ENCODE measurements at regions not wholly inside any gene's neighbourhood (a gene's known extent, or its start where the extent isn't known, plus 50 kb on each side); places are given as distances from the start of the nearest gene placed in this dataset.

DNA sequence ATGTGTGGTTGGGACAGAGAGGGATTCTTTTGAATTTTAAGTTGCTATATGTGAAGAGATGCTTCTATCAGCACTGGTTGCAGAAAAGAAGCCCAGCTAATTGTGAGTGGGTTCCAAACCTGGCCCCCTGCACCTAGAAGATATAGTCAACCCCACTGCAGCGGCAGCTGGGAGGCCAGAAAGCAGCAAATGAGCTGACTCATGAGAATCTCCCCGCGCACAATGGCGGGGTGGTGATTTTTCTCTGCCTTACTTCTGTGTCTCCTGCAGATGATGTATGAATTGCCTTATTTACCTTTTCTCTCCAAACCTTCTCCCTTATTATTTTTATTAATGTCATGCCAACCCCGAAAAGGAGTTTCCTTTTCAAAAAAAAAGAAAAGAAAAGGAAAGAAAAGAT is 89.7 kb downstream of the MAF start:
- Mint-ChIP-seq H3K27me3 (ENCODE audit: low read depth in 3 of 3) (peaks cover 0 to 9% (median 7%) of the 10 kb centered on the region in 3 donors), H3K4me3 (no peak overlapping the region), H3K27ac (no peak overlapping the region), H3K36me3 (peaks cover 0 to 3% (median 0%) of the 10 kb centered on the region in 3 donors), H3K4me1 (no peaks in the 10 kb centered on the region), H3K9me3 (peaks cover 0 to 4% (median 0%) of the 10 kb centered on the region in 6 donors)
- DNase-seq = no peak

DNA sequence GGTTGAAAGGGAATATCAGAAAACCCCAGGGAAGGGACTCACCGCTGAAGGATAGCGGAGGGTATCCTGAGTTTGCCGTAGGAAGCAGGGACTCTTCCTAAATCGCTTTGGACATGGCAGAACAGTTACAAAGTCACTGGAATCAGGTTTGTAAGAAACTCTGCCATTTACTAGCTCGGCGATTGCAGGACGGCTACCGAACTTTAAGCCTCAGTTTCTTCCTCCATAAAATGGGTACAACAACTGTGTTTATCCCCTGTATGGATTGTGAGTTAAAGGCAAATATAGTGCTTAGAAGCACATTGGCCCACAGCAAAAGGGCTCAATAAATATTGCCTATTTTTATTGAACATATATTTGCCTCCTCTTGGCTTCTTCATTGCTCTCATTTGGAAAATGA is 90.6 kb downstream of the MAF start:
- H3K9me3 Mint-ChIP-seq = peaks cover 0 to 4% (median 0%) of the 10 kb centered on the region in 6 donors
- peaks cover 0 to 3% (median 0%) of the 10 kb centered on the region in 3 donors for H3K36me3 Mint-ChIP-seq
- no peak overlapping the region for H3K27ac Mint-ChIP-seq
- no peaks in the 10 kb centered on the region for H3K4me1 Mint-ChIP-seq
- no peak for DNase-seq
- H3K4me3 Mint-ChIP-seq = no peak overlapping the region
- H3K27me3 Mint-ChIP-seq (ENCODE audit: low read depth in 3 of 3) = peaks cover 0 to 8% (median 5%) of the 10 kb centered on the region in 3 donors

DNA sequence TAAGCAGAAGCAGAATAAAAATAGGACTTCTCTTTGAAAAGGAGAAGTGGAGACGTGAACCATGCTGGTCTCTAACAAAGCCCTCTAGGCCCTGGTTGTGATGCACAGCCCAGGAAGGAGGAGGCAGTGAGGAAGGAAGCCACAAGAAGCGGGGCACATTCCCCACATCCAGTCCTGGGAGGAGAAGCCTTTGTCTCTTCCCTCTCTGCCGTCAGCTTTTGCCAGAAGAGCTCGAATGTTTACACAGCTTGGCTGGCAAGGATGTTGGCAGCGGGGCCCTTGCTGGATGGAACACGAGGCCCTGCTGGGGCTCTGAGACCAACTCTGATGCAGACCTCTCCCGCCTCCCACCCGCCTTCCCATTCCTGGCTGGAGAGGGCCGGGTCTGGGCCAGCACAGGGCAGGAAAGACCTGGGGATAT is 91.3 kb downstream of the MAF start:
- Mint-ChIP-seq H3K9me3 (peaks cover 0 to 4% (median 0%) of the 10 kb centered on the region in 6 donors), H3K27me3 (ENCODE audit: low read depth in 3 of 3) (peaks cover 0 to 8% (median 5%) of the 10 kb centered on the region in 3 donors), H3K4me1 (no peaks in the 10 kb centered on the region), H3K4me3 (no peak overlapping the region), H3K27ac (no peak overlapping the region), H3K36me3 (peaks cover 0 to 4% (median 3%) of the 10 kb centered on the region in 3 donors)
- DNase-seq = no peak

DNA sequence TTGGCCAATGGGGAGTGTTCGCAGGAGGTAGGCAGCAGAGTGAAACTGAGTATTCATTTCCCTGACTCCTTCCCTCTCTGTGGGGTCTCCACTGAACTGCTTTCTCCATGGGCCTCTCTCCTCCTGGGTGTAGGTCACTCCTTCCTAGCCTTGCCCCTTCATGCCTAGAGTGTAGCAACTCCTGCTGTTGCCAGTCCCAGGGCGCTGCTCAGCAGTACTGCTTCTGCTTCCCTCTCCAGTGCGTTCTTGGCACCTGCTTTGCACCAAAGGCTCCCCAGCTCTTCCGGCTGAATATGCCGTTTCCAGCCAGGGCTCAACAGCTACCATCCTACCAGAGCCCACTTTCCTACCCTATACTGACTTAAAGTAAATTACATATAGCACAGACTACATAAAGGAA is 92.2 kb downstream of the MAF start:
- Mint-ChIP-seq H3K27ac (no peak overlapping the region), H3K36me3 (peaks cover 0 to 4% (median 3%) of the 10 kb centered on the region in 3 donors), H3K4me3 (no peak overlapping the region), H3K9me3 (peaks cover 0 to 4% (median 0%) of the 10 kb centered on the region in 6 donors), H3K4me1 (no peaks in the 10 kb centered on the region), H3K27me3 (ENCODE audit: low read depth in 3 of 3) (peaks cover 0 to 10% (median 5%) of the 10 kb centered on the region in 3 donors)
- DNase-seq = no peak

DNA sequence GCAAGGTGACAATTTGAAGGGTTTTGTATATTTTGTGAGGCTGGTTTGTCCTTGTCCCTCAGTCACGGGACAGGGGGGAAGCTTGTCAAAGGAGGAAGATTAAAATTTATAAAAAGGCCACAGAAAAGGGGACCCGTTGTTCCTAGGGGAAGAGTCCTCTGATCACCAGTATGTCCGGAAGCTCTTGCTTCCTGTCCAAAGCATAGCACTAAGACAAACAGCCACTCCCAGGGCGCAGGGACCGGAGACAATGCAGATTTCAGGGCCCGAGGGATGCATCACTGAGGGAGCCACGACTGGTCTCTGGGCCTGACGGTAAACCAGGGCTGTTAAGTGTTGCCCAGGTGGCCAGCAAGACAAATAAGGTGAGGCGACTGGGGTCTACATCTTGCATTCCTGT is 95.2 kb downstream of the MAF start:
- no peak overlapping the region for H3K4me3 Mint-ChIP-seq
- no peak overlapping the region for H3K27ac Mint-ChIP-seq
- H3K9me3 Mint-ChIP-seq = peaks cover 0 to 5% (median 0%) of the 10 kb centered on the region in 6 donors
- no peaks in the 10 kb centered on the region for H3K4me1 Mint-ChIP-seq
- H3K36me3 Mint-ChIP-seq = peaks cover 0 to 4% (median 3%) of the 10 kb centered on the region in 3 donors
- peaks cover 0 to 9% (median 5%) of the 10 kb centered on the region in 3 donors for H3K27me3 Mint-ChIP-seq (ENCODE audit: low read depth in 3 of 3)
- no peak for DNase-seq

DNA sequence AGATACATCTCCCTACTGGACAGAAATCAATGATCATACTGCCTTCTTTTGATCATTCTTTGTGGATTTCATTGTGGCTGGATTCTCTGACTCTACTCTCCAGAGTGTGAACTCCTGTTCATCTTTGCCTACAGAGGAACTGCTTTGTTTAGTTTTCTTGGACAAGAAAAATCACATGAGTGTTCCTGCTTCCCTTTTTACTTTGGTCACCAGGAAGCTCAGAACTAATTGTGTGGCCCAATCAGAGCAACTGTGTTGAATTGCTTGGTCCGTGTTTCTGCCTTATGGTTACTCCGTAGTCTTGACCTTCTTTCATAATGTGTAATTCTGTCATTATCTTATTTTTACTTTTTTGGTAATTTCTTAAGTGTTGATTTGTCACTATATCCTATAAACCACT is 97.0 kb downstream of the MAF start:
- DNase-seq = no peak
- Mint-ChIP-seq H3K9me3 (peaks cover 0 to 5% (median 0%) of the 10 kb centered on the region in 6 donors), H3K4me3 (no peak overlapping the region), H3K4me1 (peaks cover 8% of the 10 kb centered on the region in 2 donors), H3K27me3 (ENCODE audit: low read depth in 3 of 3) (peaks cover 0 to 8% (median 5%) of the 10 kb centered on the region in 3 donors), H3K36me3 (peaks cover 0 to 4% (median 3%) of the 10 kb centered on the region in 3 donors), H3K27ac (no peak overlapping the region)

DNA sequence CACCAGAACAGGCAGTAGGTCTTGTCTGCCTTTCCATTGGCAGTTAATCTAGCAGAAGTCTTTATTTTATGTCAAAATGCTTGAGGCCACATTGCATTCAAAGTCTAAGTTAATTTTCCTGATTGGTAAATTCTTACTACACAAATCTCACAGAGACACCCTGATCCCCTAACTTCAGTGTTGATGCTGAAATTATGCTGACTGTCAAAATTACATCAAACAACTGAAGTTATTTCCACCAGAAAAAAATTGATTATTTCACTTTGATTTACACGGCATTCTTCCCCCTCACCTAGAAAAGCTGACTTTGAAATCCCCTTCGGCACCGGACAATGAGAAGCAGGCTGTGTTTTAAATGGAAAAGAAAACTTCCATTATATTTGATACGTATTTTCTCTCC is 99.1 kb downstream of the MAF start:
- H3K4me3 Mint-ChIP-seq = no peak overlapping the region
- H3K27me3 Mint-ChIP-seq (ENCODE audit: low read depth in 3 of 3) = peaks cover 0 to 6% (median 2%) of the 10 kb centered on the region in 3 donors
- H3K27ac Mint-ChIP-seq = no peak overlapping the region
- H3K4me1 Mint-ChIP-seq = peaks cover 24 to 26% of the 10 kb centered on the region in 2 donors
- H3K36me3 Mint-ChIP-seq = peaks cover 0 to 4% (median 0%) of the 10 kb centered on the region in 3 donors
- no peak for DNase-seq
- H3K9me3 Mint-ChIP-seq = peaks cover 0 to 2% (median 0%) of the 10 kb centered on the region in 6 donors

DNA sequence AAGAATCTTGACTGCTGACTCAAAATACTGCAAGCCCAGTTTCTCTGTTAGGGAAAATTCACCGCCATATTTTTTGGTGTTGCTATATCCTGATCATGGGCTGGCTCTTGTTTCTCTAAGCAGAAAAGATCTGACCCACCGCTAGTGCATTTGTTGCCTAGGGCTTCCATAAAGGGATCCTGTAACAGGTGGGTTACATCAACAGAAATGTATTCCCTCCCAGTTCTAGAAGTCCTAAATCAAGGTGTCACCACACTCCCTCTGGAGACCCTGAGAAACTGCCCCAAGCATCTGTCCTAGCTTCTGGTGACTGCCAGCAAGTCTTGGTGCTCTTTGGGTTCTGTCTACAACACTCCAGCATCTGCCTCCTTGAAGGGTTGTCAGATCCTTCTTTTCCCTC is 99.7 kb downstream of the MAF start:
- peaks cover 0 to 2% (median 0%) of the 10 kb centered on the region in 6 donors for H3K9me3 Mint-ChIP-seq
- H3K27me3 Mint-ChIP-seq (ENCODE audit: low read depth in 3 of 3) = peaks cover 0 to 5% (median 0%) of the 10 kb centered on the region in 3 donors
- DNase-seq = no peak
- H3K27ac Mint-ChIP-seq = no peak overlapping the region
- H3K4me1 Mint-ChIP-seq = peaks cover 24 to 26% of the 10 kb centered on the region in 2 donors
- H3K4me3 Mint-ChIP-seq = no peak overlapping the region
- peaks cover 0 to 4% (median 0%) of the 10 kb centered on the region in 3 donors for H3K36me3 Mint-ChIP-seq

DNA sequence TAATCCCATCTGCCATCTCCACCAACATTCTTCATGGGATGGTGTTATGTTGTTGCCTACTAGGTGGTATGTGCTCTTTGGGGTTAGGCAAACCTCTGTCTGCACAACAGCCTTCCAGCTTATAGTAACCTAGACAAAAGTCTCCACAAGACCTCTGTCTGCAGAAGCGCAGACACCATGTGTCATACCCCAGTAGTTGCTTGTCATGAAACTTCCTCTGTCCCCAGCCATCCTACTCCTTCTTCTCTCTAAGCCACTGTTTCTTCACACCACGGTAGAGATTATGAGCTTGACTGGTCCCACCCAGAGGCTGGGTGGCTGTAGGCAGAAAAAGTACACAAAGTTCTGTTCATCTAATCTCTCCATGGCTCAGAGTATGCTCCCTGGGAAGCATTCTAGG is 100.3 kb downstream of the MAF start:
- H3K9me3 Mint-ChIP-seq = peaks cover 0 to 2% (median 0%) of the 10 kb centered on the region in 6 donors
- no peak overlapping the region for H3K4me3 Mint-ChIP-seq
- DNase-seq = no peak
- H3K27ac Mint-ChIP-seq = no peak overlapping the region
- peaks cover 24 to 26% of the 10 kb centered on the region in 2 donors for H3K4me1 Mint-ChIP-seq
- H3K36me3 Mint-ChIP-seq = peaks cover 0 to 4% (median 0%) of the 10 kb centered on the region in 3 donors
- H3K27me3 Mint-ChIP-seq (ENCODE audit: low read depth in 3 of 3) = peaks cover 0 to 2% (median 0%) of the 10 kb centered on the region in 3 donors

DNA sequence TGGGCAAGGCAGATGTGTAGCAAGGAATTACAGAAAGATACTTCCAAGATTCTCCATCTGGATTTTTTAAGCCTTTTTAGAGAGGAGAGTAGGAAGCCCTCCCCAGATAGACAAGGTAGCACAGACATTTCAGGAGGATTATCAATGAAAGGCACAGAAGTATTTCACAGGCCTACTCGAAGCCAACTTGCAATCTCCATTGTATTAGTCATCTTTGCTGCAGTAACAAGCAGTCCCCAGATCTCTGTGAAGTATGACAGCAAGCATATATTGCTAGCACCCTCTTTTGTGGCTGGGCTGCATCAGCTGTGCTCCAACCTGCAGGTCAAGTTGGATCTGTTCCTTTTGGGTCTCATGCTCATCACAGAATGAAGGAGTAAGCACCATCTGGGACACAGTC is 101.6 kb downstream of the MAF start:
- H3K36me3 Mint-ChIP-seq = no peaks in the 10 kb centered on the region

DNA sequence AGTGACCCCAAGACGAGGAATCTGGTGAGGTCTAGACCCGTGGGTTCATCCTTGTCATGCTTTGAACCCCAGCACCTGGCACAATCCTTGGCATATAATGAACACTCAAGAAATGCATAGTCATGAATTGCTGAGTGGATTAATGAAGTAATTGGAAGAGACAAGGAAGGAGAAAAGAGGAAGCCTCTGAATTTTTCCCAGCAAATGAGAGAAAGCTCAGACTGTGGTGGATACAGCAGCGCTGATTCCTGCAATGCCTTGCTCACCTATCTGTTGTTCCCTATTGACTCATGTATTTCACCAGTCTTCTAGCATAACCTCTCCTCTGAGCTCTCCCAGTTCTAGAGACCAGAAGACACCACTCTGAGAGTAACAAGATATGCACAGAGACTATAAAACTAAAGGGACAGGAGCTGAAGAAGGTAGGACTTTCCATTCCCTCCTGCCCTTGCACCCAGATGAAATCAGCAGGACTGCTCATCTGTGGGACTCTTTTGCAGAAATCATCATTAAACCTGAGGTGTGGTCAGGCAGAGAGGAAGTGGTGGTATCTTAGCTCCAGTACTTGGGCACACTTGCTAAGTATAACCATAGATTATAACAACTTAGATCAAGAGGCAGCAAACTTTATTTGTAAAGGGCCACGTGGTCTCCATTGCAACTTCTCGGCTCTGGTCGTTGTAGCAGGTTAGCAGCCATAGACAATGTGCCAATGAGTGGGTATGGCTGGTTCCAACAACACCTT is 102.8 kb downstream of the MAF start:
- Mint-ChIP-seq H3K4me1 (peaks cover 24 to 26% of the 10 kb centered on the region in 2 donors), H3K4me3 (peak overlapping the region; percentile 23 to 76 (median 52)), H3K27ac (peak overlapping the region in 4 of 6 donors; percentile 8 to 62 (median 26)), H3K27me3 (ENCODE audit: low read depth in 3 of 3) (no peaks in the 10 kb centered on the region), H3K36me3 (no peaks in the 10 kb centered on the region), H3K9me3 (peaks cover 0 to 2% (median 0%) of the 10 kb centered on the region in 6 donors)
- peak; percentile 18 to 33 (median 19) for DNase-seq

More for the DNA sequence above, 101.6 kb downstream of the MAF start:
- peaks cover 0 to 2% (median 0%) of the 10 kb centered on the region in 6 donors for H3K9me3 Mint-ChIP-seq
- no peak overlapping the region for H3K27ac Mint-ChIP-seq
- peak overlapping the region in 1 of 5 donors; percentile 39 for H3K4me3 Mint-ChIP-seq
- H3K27me3 Mint-ChIP-seq (ENCODE audit: low read depth in 3 of 3) = peaks cover 0 to 2% (median 0%) of the 10 kb centered on the region in 3 donors
- peaks cover 24 to 26% of the 10 kb centered on the region in 2 donors for H3K4me1 Mint-ChIP-seq
- DNase-seq = no peak

DNA sequence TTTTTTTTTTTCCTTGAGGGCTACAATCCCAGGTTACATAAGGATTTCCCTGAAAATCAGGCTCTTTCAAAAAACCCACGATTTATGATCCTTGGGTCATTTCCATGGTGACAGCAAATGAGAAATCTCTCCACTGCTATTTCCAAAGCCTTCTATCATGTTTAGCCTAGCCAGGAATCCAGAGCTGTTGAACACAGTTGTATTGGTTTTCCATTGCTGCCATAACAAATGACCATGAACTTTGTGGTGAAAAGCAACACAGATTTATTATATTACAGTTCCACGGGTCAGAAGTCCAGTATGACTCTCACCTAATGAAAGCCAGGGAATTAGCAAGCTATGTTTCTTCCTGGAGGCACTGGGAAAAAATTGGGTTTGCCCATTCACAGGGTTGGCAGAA is 106.6 kb downstream of the MAF start:
- H3K27me3 Mint-ChIP-seq (ENCODE audit: low read depth in 3 of 3) = peaks cover 2 to 11% (median 4%) of the 10 kb centered on the region in 3 donors

DNA sequence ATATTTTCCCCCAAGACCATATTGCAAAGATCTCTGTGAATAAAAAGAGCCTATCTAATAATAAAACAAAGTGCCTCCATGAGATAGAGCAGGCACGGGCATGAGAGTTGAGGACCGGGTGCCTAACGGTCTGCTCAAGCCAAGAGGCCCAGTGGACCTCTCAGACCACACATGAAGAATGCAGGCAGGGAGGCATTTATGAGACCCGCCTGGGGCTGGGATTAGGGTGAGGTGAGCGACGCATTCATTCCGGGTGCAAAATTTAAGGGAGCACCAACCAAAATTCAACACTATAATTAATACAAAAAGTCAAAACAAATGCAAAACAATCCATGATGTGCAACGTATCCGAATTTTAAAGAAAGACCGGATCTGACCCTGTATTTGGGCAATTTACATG is 108.5 kb downstream of the MAF start:
- Mint-ChIP-seq H3K4me3 (no peak overlapping the region), H3K27ac (no peak overlapping the region), H3K9me3 (no peaks in the 10 kb centered on the region), H3K27me3 (ENCODE audit: low read depth in 3 of 3) (peaks cover 2 to 11% (median 4%) of the 10 kb centered on the region in 3 donors), H3K4me1 (peaks cover 27 to 32% of the 10 kb centered on the region in 2 donors), H3K36me3 (peaks cover 0 to 6% (median 0%) of the 10 kb centered on the region in 3 donors)
- no peak for DNase-seq

More for the DNA sequence above, 106.6 kb downstream of the MAF start:
- H3K27ac Mint-ChIP-seq = no peak overlapping the region
- no peak overlapping the region for H3K4me3 Mint-ChIP-seq
- no peak for DNase-seq
- peaks cover 45 to 48% of the 10 kb centered on the region in 2 donors for H3K4me1 Mint-ChIP-seq
- H3K9me3 Mint-ChIP-seq = no peaks in the 10 kb centered on the region
- peaks cover 0 to 6% (median 0%) of the 10 kb centered on the region in 3 donors for H3K36me3 Mint-ChIP-seq

DNA sequence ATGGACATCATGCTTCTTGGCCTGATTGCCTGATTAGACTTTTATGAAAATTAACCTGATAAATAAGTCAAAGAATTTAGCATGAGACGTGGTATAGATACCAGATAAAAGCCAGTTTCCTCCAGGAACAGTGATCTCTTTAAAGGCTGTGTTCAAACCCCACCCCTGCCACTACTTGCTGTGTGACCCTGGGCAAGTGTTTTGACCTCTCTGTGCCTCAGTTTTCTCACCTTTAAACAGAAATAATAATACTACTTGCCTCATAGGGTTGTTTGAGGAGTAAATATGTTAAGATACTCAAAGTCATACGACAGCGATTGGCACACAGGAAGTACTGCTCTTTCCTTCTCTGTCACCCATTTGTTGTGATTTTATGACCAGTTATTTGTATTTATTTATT is 115.5 kb downstream of the MAF start:
- H3K27ac Mint-ChIP-seq = no peak overlapping the region
- H3K36me3 Mint-ChIP-seq = peaks cover 0 to 6% (median 0%) of the 10 kb centered on the region in 3 donors
- peaks cover 13 to 30% of the 10 kb centered on the region in 2 donors for H3K4me1 Mint-ChIP-seq
- no peaks in the 10 kb centered on the region for H3K9me3 Mint-ChIP-seq
- H3K27me3 Mint-ChIP-seq (ENCODE audit: low read depth in 3 of 3) = peaks cover 4 to 12% (median 6%) of the 10 kb centered on the region in 3 donors
- DNase-seq = no peak
- no peak overlapping the region for H3K4me3 Mint-ChIP-seq

All from immature natural killer cell (primary cell).